Astrocyte of the spinal cord (primary cell): ENCODE measurements at regions not wholly inside any gene's neighbourhood (a gene's known extent, or its start where the extent isn't known, plus 50 kb on each side); places are given as distances from the start of the nearest gene placed in this dataset.
"Not testable (repeated sequence)": the region's sequence is repeated elsewhere in the genome, so short reads cannot be mapped to it uniquely, and the experiment has no call there.

Experiments
- DNase-seq: peaks from one replicate; pipeline ENCODE4 v3.0.0; 2011; ENCODE audit warnings: low read depth, low spot score
- H3K4me3 ChIP-seq: 2 replicates; pipeline ENCODE4 v1.5.1; 2011; ENCODE audit warnings: low read depth, mild to moderate bottlenecking, low read length, moderate library complexity
- in situ Hi-C: cut with HindIII; loops from 2 replicates; pipeline ENCODE4 v1.10.0; 2017; ENCODE audit warnings: low sequenced_read_pairs
- TF ChIP-seq, protein P1 (sequence below): IDR thresholded peaks from 2 replicates; pipeline ENCODE4 v1.5.1; 2012; ENCODE audit warnings: low read depth, mild to moderate bottlenecking, low read length, inconsistent platforms

DNA sequence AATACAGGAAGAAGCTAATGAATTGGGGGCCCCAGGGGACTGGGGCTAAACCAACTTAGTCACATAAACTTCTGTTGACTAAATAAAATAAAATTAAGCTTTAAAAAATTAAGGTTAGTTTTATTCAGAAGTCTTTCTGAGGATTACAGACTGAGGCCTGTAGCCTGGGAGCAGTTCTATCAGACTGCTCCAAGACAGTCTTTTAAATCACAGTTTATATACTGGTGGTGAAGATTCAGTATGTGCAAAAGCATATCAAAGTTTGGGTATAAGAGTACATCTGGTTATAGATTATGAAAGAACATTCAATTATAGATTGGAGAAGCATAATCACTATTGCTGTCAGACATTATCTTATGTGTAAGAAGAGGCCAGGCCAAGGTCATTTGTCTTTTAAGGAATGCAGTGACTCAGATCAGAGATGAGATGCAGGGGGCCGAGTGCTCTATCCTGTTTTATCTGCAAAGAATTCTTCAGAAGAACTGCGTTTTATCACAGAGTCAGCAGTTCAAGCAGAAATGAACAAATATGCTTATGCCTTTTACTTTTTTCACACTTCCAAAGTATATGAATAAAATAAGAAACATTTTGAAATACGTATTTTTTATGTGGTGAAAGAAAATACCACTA is 109.4 kb downstream of the PDHA2 start:
- in situ Hi-C loops, result no loop called here
- no peak overlapping the region for H3K4me3 ChIP-seq
- peak; percentile 5 for DNase-seq
- TF ChIP-seq, protein P1, sequence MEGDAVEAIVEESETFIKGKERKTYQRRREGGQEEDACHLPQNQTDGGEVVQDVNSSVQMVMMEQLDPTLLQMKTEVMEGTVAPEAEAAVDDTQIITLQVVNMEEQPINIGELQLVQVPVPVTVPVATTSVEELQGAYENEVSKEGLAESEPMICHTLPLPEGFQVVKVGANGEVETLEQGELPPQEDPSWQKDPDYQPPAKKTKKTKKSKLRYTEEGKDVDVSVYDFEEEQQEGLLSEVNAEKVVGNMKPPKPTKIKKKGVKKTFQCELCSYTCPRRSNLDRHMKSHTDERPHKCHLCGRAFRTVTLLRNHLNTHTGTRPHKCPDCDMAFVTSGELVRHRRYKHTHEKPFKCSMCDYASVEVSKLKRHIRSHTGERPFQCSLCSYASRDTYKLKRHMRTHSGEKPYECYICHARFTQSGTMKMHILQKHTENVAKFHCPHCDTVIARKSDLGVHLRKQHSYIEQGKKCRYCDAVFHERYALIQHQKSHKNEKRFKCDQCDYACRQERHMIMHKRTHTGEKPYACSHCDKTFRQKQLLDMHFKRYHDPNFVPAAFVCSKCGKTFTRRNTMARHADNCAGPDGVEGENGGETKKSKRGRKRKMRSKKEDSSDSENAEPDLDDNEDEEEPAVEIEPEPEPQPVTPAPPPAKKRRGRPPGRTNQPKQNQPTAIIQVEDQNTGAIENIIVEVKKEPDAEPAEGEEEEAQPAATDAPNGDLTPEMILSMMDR, result no peak

DNA sequence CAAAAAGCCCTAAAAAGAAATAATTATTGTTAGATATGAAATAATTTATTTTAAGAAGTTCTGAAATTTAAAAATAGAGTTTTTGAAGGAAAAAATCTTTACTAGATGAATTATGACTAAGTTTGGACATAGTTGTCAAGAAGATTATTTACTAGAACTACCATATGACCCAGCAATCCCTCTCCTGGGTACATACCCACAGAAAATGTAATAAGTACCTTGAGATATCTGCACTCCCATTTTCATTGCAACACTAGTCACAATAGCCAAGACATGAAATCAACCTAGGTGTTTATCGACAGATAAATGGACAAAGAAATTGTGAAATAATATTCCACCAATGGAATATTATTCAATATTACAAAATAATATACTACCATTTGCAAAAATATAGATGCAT is 109.9 kb downstream of the PDHA2 start:
- no peak overlapping the region for H3K4me3 ChIP-seq
- DNase-seq, result no peak
- TF ChIP-seq, protein P1, result no peak
- in situ Hi-C loops, result no loop called here

DNA sequence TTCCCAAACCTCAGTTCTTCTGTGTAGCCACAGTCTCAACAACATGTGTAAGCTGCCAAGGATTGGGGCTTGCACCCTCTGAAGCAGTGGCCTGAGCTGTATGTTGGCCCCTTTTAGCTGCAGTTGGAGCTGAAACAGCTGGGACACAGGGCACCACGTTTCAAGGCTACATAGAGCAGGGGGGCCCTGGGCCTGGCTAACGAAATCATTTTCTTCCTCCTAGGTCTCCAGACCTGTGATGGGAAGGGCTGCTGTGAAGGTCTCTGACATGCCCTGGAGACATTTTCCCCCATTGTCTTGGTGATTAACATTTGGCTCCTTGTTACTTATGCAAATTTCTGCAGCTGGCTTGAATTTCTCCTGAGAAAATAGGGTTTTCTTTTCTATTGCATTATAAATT is 112.6 kb downstream of the PDHA2 start:
- DNase-seq, H3K4me3 ChIP-seq, in situ Hi-C loops: not testable (repeated sequence)

DNA sequence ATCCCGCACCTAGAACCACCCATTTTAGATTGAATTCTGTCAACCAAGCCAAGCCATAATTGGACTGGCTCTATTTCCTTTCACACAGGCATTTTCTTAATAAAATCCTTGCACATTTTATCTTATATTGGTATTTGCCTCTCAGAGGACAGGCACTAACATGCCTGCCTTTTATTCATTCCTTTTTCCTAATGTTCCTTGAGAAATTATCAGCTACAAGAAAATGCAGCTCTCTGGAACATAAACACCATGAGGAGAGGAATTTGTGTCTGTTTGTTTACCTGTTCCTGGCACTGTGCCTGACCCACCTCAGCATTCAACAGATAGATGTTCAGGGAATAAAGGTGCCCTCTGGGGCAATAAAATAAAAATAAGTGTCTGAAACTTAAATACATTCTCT is 116.2 kb downstream of the PDHA2 start:
- in situ Hi-C loops, result no loop called here
- no peak overlapping the region for H3K4me3 ChIP-seq
- TF ChIP-seq, protein P1, result no peak
- no peak for DNase-seq

DNA sequence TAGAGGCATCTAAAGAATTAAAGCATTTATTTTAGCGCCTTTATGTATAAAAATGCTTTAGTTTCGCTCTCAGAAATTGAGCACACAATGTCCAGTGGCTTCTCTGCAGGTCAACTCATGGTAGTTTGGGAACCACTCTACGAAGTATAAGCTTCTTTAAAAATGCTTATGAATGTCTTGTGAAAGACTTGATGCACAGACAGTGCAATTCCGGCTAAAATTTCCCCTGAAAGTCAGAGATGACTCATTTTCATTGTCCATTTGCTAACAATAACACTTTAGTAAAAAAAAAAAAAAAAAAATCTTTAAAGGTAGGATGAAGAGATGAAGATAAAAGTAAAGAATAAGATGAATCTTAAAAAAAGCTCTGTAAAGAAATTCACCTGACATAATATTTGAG is 117.2 kb downstream of the PDHA2 start:
- no peak overlapping the region for H3K4me3 ChIP-seq
- DNase-seq, result no peak
- TF ChIP-seq, protein P1, result no peak
- in situ Hi-C loops, result no loop called here

DNA sequence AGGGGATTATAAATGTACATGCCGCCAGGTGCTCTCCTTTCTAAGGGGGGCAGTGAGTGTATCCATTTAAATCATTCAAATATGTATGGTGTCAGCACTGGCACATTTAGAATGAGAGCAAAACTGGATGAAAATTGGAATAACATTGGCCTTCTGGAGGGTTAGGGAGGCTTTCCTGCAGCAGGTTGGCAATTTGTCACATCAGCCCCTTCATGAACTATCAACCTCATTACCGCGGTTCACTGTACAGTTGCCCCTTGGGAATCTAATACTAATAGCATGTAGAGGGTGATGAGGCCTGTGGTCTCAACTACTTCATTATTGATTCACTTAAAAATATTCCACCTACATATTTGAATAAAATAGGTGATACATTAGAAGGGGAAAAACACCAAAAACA is 117.9 kb downstream of the PDHA2 start:
- no peak for DNase-seq
- in situ Hi-C loops, result no loop called here

DNA sequence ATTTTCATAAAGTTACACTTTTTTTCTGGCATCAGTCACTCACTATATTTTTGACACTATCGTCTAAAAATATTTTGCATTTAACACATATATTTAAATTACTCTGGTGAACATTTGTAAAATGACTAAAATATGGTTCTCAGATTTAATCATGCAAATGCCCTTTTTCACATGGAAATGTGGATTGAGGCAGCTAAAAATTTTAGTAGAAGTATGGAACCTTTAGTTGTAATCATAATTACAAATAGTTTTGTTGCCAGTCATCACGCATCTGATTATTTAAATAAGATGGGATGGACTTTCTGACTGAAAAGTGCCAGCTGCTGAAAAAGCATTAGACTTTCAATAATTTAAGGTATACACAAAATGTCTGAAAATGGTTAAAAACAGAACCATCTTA is 119.3 kb downstream of the PDHA2 start:
- no peak overlapping the region for H3K4me3 ChIP-seq
- TF ChIP-seq, protein P1, result no peak

More for the DNA sequence above, 117.9 kb downstream of the PDHA2 start:
- TF ChIP-seq, protein P1, result no peak
- no peak overlapping the region for H3K4me3 ChIP-seq

More for the DNA sequence above, 119.3 kb downstream of the PDHA2 start:
- DNase-seq, result no peak
- in situ Hi-C loops, result no loop called here
